Peyer's patch (tissue), 4 donors: ENCODE measurements at regions not wholly inside any gene's neighbourhood (a gene's known extent, or its start where the extent isn't known, plus 50 kb on each side); places are given as distances from the start of the nearest gene placed in this dataset.

Experiments used
- DNase-seq, 3 donors: peaks; one replicate each; pipeline ENCODE4 v3.0.0-alpha.2; 2017 to 2019
- H3K27ac ChIP-seq, 4 donors: fragments of 200-600 bp; sonication (generic); one replicate each; pipeline ENCODE4 v1.5.1; 2016 to 2019
- H3K27me3 ChIP-seq, 2 donors: fragments of 200-600 bp; sonication (generic); one replicate each; pipeline ENCODE4 v1.5.1; 2019
- H3K36me3 ChIP-seq, 3 donors: fragments of 200-600 bp; sonication (generic); one replicate each; pipeline ENCODE4 v1.5.1; 2016 to 2019
- H3K4me1 ChIP-seq, 4 donors: fragments of 200-600 bp; sonication (generic); one replicate each; pipeline ENCODE4 v1.5.1; 2016 to 2019
- H3K4me3 ChIP-seq, 4 donors: fragments of 200-600 bp; sonication (generic); 1 replicate in 3 of 4; 2 replicates in 1 of 4; pipeline ENCODE4 v1.5.1; 2016 to 2019; ENCODE audit warnings: mild to moderate bottlenecking in 1 of 4
- H3K9me3 ChIP-seq, 4 donors: fragments of 200-600 bp; sonication (generic); one replicate each; pipeline ENCODE4 v1.5.1; 2016 to 2019; ENCODE audit warnings: mild to moderate bottlenecking in 1 of 4
- CTCF ChIP-seq, 6 experiments: fragments of 450-650 bp in 4 of 6; fragments of 200-600 bp in 2 of 6; sonication (generic) in 1 of 6; IDR thresholded peaks; one replicate each; pipeline ENCODE4 v1.5.1; 2017 to 2019; ENCODE audit warnings: antibody characterized with exemption in 6 of 6, mild to moderate bottlenecking in 3 of 6, moderate library complexity in 1 of 6
- POLR2A ChIP-seq, 2 donors: fragments of 450-650 bp; IDR thresholded peaks; one replicate each; pipeline ENCODE4 v1.5.1; 2017; ENCODE audit warnings: antibody characterized with exemption in 2 of 2, mild to moderate bottlenecking in 2 of 2, moderate library complexity in 2 of 2

GRCh38 chr15:66641485-66642315 is 60.3 kb upstream of the SMAD6 start:
- no peak overlapping the region for H3K4me3 ChIP-seq
- H3K36me3 ChIP-seq: no peaks in the 10 kb centered on the region
- H3K27ac ChIP-seq: peak overlapping the region in 2 of 4 donors; percentile 33 to 61
- DNase-seq: peak in 2 of 3 donors; percentile 68 to 77
- no peaks in the 10 kb centered on the region for H3K9me3 ChIP-seq
- no peaks in the 10 kb centered on the region for H3K27me3 ChIP-seq
- peaks cover 0 to 13% (median 0%) of the 10 kb centered on the region in 4 donors for H3K4me1 ChIP-seq
- TF ChIP-seq POLR2A (IDR thresholded peaks at IDR 0.05): no peak

DNA sequence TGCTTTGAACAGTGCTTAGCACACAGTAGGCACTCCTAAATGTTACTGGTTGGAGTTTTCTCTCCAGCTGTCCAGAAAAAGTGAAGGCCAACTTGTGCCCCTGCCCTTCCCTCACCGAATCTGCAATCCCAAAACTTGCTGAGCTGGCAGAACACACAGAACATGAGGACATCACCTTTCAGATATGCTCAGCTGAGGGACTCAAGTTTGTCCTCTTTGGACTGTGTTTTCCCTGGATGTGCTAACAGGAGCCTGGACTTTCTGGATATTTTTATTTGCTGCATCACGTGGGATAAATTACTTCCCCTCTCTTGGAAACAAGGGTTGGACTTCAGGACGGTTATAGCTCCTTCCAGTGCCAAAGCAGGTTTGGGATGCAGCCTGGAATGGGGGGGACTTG is 59.5 kb upstream of the SMAD6 start:
- Histone ChIP-seq H3K4me3 (no peak overlapping the region), H3K27me3 (no peaks in the 10 kb centered on the region), H3K4me1 (peaks cover 0 to 13% (median 0%) of the 10 kb centered on the region in 4 donors), H3K27ac (peak overlapping the region in 2 of 4 donors; percentile 33 to 53), H3K36me3 (no peaks in the 10 kb centered on the region), H3K9me3 (no peaks in the 10 kb centered on the region)
- no peak for TF ChIP-seq CTCF (IDR thresholded peaks at IDR 0.05)
- TF ChIP-seq POLR2A (IDR thresholded peaks at IDR 0.05): no peak
- no peak for DNase-seq

DNA sequence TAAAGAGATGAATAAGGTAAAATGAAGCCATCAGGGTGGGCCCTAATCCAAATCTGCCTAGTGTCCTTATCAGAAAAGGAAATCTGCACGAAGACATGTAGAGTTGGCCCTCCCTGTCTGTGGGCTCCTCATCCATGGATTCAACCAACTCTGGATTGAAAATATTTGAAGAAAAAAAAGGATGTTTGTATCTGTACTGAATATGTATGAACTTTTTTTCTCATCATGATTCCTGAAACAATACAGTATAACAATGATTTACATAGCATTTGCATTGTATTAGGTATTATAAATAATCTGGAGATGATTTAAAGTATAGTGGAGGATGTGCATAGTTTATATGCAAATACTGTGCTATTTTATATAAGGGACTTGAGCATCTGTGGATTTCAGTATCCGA is 59.0 kb upstream of the SMAD6 start:
- Histone ChIP-seq H3K27me3 (no peaks in the 10 kb centered on the region), H3K4me1 (peaks cover 0 to 13% (median 0%) of the 10 kb centered on the region in 4 donors), H3K9me3 (no peaks in the 10 kb centered on the region), H3K27ac (no peak overlapping the region), H3K36me3 (no peaks in the 10 kb centered on the region), H3K4me3 (no peak overlapping the region)
- no peak for DNase-seq
- TF ChIP-seq POLR2A (IDR thresholded peaks at IDR 0.05) (no peak), CTCF (IDR thresholded peaks at IDR 0.05) (no peak)

DNA sequence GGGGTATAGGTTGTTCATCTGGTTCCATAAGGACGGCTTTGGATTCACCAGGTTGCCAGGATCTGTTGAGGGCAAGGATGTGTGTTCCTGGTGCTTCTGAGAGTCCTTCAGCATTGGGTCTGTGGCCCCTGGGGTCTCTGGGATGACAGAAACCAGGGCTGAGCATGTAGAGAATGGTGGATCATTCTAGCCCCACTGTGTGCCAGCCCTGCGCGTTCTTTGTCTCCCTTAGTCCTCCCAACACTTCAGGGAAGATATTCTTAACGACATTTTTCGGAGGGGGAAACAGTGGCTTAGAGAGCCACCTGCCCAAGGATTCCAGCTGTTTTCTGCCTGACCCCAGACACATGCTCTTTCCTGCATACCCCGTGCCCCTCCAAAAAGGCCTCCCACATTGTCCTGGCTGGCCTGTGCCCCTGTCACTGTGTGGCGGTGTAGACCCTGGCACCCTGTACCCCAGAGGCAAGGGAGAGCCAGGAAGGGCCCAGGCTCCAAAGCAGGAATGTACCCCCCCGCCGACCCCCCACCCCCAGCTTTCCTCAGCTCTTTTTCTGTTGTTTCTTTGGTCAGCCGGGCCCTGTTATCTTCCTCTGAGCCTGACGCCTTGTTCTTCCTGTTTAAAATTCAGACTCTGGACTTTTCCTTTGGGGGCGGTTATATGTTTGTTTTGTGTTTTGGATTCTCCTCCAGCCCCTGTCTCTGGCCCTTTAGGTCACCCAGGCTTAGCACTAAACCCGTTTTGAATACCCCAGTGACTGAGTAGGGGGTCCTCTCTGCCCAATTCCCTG is 57.8 kb upstream of the SMAD6 start:
- Histone ChIP-seq H3K4me3 (no peak overlapping the region), H3K9me3 (no peaks in the 10 kb centered on the region), H3K27ac (peak overlapping the region in 1 of 4 donors; percentile 20), H3K4me1 (peaks cover 0 to 13% (median 0%) of the 10 kb centered on the region in 4 donors), H3K27me3 (no peaks in the 10 kb centered on the region), H3K36me3 (no peaks in the 10 kb centered on the region)
- DNase-seq: no peak
- TF ChIP-seq CTCF (IDR thresholded peaks at IDR 0.05) (no peak), POLR2A (IDR thresholded peaks at IDR 0.05) (no peak)

DNA sequence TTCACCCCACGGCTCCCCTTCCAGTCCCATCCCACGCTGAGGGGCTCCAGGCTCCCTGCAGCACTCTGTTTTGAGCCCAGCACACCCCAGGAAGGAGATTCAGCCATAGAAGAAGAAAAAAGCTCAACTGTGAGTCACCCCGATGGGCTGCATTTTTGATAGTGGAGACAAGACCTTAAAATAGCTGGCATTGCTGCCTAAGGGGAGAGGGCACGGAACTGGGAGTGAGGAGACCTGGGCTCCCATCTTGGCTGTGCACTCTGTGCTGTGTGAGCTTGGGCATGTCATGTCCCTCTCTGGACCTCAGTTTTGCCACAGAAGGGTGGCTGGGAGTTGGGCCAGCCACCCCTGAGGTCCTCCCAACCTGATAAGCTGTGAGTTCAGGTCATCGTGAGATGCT is 57.2 kb upstream of the SMAD6 start:
- H3K27ac ChIP-seq: peak overlapping the region in 1 of 4 donors; percentile 20
- no peaks in the 10 kb centered on the region for H3K27me3 ChIP-seq
- no peak overlapping the region for H3K4me3 ChIP-seq
- no peaks in the 10 kb centered on the region for H3K9me3 ChIP-seq
- no peak for DNase-seq
- H3K36me3 ChIP-seq: no peaks in the 10 kb centered on the region
- TF ChIP-seq POLR2A (IDR thresholded peaks at IDR 0.05) (no peak), CTCF (IDR thresholded peaks at IDR 0.05) (no peak)
- peaks cover 0 to 13% (median 0%) of the 10 kb centered on the region in 4 donors for H3K4me1 ChIP-seq

DNA sequence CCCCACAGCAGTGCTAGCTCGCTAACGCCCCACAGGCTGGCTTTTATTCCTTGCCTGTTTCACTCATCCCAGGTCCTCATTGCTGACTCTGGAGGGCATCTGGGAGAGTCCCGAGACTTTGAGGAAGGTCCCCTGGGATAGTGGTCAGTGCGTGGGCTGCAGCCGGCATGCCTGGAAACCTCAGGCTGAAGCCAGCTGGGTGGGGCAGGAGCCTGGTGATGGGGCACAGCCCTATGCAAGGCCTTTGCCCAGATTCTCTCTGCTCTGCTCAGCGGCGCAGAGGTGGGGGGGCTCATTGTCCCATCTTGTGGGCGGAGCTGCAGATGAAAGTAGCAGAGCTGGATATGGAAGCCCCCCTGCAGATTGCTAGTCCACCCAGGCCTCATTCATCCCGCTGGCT is 55.7 kb upstream of the SMAD6 start:
- Histone ChIP-seq H3K4me3 (no peak overlapping the region), H3K27me3 (no peaks in the 10 kb centered on the region), H3K4me1 (peaks cover 0 to 13% (median 0%) of the 10 kb centered on the region in 4 donors), H3K27ac (no peak overlapping the region), H3K36me3 (no peaks in the 10 kb centered on the region), H3K9me3 (no peaks in the 10 kb centered on the region)
- DNase-seq: no peak
- TF ChIP-seq POLR2A (IDR thresholded peaks at IDR 0.05) (no peak), CTCF (IDR thresholded peaks at IDR 0.05) (no peak)
